Endometrium (tissue), 2 donors: ENCODE measurements at regions not wholly inside any gene's neighbourhood (a gene's known extent, or its start where the extent isn't known, plus 50 kb on each side); places are given as distances from the start of the nearest gene placed in this dataset.
"Not testable (repeated sequence)": the region's sequence is repeated elsewhere in the genome, so short reads cannot be mapped to it uniquely, and the experiment has no call there.

Experiments
- FAIRE-seq: peaks from 2 replicates; lab custom pipeline; 2012; peaks lifted over from hg19 to GRCh38; lab: Jason Lieb, UNC
- donor health status: control.
- donor health status: control.

DNA sequence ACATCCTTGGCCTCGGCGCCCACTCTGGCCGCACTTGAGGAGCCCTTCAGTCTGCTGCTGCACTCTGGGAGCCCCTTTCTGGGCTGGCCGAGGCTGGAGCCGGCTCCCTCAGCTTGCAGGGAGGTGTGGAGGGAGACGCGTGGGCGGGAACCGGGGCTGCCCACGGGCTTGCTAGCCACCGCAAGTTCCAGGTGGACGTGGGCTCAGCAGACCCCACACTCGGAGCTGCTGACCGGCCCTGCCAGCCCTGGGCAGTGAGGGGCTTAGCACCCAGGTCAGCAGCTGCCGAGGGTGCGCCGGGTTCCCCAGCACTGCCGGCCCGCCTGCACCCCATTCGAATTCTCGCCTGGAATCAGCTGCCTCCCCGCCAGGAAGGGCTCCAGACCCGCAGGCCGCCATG lies 1892.3 kb upstream of the PCDH7 start:
- FAIRE-seq, result no peak

DNA sequence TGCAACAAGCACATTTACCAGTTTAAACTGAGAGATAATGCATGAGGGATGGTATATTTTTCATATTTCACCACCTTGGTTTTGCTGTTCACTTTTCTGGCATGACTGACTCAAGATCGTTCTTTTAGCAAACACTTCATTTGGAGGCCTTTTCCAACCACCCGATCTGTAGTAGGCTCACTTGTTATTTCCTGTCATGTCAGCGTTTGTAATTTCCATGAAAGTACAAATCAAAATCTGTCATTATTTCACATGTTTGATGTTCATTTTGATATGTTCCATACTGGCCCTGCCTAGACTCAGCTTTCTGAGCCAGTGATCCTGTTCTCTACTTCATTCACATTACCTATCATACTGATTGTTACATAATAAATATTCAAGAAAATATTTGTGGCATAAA lies 1888.3 kb upstream of the PCDH7 start:
- FAIRE-seq, result no peak

DNA sequence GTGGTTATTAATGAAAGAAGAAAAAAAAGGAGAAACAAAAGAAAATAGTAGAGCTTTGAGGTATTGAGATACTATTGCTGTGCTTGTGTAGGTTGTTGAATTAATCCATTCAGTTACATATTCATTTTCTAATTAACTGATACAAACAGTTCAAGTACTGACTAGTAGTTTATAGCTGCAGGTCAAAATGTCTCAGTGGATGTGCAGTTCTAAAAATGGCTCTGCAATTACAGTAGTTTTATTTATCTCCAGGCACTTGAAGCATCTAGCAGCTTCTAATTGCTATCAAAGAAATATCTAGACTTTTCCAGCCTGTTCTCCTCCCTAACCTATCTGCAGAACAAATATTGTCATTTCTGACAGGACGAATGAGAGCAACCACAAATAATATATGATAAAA lies 1887.7 kb upstream of the PCDH7 start:
- FAIRE-seq, result no peak

DNA sequence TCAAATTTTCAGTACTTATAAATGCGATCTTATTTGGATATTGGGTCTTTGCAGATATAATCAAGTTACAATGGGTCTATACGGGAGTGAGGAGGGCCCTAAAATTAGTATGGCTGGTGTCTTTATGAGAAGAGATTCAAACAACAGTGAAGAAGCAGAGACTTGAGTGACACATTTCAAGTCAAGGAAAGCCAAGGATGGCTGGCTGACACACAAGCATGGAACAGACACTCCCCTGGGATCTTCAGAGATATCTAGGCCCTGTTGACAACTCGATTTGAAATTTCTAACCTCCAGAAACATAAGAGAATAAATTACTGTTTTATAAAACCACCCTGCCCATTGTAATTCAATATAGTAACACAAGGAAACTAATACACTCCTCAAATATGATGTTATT lies 1886.0 kb upstream of the PCDH7 start:
- no peak for FAIRE-seq

DNA sequence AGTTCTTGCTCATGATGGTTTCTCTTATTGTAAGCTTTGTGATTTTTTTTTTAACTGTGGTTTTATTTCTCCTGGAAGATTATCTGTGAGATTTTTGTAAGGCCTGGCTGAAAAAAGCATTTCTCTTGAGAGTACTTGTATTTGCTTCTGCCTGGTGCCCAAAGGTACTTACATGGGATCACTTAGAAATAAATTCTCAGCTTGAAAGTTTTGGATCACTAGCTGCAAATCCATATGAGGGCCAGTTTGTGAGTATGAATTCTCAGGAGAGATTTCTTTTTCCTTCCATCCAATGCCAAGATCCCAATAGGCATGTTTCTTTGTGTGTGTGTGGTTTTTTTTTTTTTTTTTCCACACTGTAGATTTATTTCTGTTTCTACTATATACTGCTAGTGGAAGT lies 1884.7 kb upstream of the PCDH7 start:
- no peak for FAIRE-seq

DNA sequence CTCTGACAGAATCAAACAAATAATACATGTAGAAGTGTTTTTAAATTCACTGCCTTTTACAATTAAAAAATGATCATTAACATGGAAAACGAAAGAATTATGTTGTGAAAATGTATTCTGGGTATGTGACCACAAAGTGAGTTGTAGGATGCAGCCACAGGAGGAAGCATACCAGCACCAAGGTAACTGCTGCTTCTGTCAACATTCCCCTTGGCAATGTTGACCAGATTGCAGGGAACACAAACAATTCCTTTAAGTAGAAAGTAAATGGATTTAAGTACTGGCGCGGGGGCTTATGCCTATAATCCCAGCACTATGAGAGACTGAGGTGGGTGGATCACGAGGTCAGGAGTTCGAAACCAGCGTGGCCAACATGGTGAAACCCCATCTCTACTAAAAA lies 1877.9 kb upstream of the PCDH7 start:
- FAIRE-seq, result no peak

DNA sequence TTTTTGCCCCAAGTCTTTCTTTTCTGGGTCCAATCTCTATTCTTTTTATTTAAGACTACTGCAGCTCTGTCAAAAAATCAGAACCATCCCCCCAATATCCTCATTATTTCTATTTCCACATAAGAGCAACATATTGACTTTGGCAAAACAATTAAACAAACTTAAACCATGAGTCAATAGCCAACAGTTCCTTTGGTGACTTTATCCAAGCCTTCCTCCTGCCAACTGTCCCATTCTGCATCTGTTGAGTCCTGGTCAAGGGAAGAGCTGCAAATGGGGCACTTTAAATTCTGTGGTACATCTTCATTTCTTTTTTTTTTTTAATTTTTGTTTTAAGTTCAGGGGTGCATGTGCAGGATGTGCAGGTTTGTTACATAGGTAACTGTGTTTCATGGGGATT lies 1875.0 kb upstream of the PCDH7 start:
- FAIRE-seq, result no peak

DNA sequence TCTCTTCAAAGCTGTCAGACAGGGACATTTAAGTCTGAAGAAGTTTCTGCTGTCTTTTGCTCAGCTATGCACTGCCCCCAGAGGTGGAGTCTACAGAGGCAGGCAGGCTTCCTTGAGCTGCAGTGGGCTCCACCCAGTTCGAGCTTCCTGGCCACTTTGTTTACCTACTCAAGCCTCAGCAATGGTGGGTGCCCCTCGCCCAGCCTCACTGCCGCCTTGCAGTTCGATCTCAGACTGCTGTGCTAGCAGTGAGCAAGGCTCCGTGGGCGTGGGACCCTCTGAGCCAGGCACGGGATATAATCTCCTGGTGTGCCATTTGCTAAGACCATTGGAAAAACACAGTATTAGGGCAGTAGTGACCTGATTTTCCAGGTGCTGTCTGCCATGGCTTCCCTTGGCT lies 1863.1 kb upstream of the PCDH7 start:
- not testable (repeated sequence) for FAIRE-seq

DNA sequence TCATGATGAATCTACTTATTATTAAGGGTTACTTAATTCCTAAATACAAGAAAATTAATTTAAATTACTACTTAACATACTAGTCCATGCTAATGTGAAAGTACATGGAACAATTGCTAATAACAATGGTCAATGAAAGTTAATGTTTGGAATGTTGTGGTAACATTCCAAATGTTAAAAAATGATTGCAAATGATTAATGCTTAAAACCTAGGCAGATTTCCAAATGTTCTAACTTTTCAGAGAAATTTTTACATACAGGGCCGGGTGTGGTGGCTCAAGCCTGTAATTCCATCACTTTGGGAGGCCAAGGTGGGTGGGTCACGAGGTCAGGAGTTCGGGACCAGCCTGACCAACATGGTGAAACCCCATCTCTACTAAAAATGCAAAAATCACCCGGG lies 1851.3 kb upstream of the PCDH7 start:
- peak; percentile 58 for FAIRE-seq

DNA sequence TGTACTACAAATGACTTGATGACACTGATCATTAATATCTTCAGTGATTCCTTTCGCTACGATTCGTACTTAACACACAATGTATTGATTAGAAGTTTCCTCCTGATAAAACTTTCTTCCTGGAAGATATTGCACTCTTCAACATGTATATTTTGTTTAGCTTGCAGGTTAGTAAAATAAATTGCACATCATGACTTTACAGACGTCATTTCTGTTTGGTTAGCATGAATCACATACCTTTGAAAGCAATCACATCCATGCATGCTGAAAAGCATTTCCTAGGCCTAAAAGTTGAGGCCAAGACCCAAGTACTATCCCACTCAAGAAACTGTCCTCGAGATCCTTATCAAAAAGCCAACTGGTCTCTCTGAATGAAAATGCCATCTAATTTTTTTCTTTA lies 1841.0 kb upstream of the PCDH7 start:
- FAIRE-seq, result no peak

DNA sequence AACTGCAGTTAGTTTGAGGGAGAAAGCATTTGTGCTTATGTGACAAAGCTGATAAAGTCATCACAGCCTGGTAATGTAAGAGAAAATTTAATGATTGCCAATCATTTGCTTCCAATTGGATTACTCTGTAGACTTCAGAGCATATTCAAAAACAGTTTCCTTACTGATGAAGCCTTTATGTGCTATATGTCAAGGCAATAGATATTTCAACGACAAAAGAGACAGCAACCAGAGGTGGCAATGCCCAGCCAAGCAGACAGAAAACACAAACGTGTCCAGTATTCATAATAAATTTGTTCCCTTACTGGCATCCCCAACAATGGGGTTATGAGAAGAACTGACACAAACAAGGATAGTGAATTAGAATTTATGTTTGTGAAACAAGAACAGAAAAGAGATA lies 1840.3 kb upstream of the PCDH7 start:
- no peak for FAIRE-seq

DNA sequence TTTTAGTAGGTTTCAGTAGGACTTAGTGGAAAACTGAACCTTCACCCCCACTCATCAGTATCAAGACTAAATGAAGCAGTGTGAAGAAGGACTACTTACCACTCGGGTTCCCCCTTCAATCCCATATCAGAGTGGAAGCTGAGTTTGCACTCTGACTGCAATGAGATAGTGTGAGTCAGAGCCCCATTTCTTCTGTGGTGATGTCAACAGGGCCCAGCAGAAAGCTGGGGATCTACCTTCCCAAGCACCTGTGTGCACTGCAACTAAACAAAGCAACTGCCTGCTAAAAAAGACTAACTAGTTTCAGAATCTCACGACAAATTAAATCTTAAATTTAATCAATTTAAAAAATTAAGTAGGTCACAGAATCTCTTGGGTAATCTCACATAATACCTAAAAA lies 1837.0 kb upstream of the PCDH7 start:
- no peak for FAIRE-seq

DNA sequence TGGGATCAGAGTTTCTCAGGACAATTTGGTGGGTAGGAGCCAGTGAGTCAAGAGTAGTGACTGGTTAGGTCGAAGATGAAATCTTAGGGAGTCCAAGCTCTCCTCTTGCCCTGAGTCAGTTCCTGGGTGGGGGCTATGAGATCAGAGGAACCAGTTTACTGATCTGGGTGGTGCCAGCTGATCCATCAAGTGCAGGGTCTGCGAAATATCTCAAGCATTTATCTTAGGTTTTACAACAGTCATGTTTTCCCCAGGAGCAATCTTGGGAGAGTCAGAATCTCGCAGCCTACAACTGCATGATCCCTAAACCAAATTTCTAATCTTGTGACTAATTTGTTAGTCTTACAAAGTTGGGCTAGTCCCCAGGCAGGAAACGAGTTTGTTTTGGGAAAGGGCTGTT lies 1833.2 kb upstream of the PCDH7 start:
- FAIRE-seq, result no peak

DNA sequence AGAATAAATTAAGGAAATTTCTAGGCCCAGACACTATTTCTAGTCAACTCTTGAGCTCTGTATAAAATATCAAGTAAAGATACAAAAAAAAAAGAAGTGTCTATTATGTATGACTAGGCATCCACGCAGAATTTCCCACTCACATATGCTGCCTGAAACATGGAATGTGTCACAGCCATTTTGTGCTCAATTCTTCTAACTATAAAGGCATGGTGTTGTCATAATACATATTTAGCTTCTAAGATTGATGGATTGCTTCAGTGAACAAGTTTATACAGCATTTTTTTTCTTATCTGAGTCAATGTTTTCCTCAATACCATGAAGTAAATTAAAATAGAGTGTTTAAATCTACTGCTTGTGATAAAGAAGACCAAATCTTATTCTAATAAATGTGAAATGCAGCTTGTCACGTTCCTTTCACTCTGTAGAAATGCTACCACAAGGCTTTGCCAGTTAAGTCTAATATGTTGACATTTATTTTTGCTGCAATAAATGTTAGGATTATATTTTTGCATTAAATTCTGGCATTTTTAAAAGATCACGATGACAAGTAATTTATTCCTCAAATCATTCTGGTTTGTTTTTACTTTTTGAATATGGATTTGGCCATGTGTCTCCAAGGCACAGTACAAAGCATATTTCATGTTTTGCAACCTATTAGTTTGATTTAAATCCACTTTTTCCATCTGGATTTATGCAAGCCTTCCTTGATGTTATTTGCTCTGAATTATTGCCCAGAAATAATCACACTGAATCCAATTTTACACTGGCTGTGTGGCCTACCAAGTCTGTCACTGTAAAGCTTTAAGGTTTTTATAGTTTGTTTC lies 1829.0 kb upstream of the PCDH7 start:
- FAIRE-seq, result no peak

DNA sequence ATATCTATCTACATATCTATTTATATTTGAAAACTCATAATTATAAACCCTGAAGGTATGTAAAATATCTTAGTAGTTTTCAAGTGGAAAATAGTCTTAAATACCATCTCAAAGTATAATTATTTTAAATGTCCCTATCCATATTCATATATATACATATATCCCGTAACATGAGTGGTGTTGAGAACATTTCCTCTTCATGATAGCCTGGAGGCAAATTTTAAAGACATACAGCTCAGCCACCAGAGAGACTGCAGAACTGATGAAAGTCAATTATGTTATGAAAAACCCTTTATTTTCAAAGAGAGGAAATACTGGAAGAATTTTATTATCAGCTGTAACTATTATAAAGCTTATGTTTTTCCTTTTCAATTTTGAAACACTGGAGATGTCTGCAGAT lies 1806.7 kb upstream of the PCDH7 start:
- FAIRE-seq, result no peak

DNA sequence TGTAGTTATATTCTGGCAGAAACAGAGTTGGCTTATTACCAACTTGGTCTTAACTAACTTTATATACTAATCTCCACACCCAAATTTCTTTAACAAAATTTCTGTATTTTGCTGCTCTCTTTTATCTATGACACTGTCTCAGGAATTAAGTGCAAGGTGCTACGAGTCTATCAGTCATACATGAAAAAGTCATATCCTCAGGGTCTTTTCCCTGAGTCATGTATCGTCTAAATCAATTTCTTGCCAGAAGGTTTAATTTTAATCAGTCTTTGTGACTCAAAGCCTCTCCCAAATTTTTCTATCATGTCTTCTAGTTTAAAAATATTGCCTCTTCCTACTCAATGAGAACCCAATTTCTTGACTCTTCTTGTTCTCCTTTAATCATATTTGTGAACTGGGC lies 1803.6 kb upstream of the PCDH7 start:
- no peak for FAIRE-seq

DNA sequence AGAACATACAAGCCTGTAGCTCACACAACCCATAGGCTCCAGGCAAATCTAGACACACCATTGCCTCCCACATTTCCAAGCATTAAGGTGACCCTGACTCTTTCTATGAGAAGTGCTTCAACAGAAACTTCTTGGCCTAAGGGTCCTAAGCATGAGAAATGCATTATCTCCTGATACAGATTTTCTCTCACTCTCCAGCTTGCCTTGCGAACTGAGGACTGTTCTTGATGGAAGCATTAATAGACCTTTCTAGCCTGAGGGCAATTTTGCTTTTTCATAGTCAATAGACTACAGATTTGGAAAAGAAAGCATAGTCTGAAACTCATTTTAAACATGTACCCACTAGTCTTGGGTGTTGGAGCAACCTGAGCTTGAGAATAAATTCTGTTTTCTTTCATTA lies 1801.3 kb upstream of the PCDH7 start:
- no peak for FAIRE-seq

DNA sequence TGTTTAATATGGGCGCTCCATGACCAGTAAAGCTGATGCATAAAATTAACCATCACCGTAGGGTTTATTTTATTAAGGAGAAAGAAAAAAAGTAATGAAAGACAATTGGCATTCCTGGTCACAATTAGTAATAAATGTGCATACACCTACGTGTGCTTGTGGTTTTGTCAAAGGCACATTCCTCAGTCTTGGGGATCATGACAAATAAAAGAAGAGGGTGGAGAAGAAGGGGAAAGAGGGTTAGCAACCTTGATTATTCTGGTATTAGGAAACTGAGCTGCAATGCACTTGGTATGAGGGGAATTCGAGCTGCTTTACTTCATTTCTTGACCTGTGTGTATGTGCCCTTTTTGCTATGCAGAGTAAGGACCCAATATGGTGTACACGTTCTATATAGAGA lies 1798.3 kb upstream of the PCDH7 start:
- FAIRE-seq, result no peak

DNA sequence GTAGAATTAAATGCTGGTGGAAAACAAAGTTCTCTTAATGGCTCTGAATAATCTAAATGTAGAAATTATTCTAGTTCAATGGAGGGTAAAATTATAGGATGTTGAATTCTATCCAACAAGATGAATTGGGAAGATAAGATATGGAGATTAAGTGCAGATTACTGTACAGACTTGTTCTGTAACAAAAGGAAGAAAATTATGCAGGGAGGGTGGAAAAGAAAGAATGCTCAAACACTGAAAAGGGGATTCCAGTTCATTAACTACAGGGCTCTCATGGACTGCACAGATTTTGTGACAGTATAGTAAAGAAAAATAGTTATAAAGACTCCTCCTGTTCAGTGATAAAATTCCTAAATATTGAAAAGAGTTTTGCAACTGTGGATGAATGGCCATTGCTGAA lies 1794.0 kb upstream of the PCDH7 start:
- no peak for FAIRE-seq

DNA sequence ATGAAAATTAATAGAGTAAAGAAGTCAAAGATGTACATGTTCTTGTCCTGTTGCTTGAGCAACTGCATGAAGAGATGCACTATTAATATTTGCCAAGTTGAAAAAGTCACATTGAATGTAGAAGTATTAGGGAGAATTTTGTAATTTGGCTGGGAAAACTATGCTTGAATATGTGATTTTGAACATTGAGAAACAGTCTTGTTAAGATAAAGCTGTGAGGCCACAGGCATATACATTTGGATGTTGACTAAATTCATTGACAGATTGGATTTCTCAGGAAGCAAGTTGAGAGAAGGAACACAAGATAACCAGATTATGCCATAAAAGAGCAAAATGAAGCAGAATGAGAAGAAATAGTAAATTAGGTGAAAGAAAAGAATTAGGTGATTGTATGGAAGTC lies 1777.5 kb upstream of the PCDH7 start:
- no peak for FAIRE-seq

DNA sequence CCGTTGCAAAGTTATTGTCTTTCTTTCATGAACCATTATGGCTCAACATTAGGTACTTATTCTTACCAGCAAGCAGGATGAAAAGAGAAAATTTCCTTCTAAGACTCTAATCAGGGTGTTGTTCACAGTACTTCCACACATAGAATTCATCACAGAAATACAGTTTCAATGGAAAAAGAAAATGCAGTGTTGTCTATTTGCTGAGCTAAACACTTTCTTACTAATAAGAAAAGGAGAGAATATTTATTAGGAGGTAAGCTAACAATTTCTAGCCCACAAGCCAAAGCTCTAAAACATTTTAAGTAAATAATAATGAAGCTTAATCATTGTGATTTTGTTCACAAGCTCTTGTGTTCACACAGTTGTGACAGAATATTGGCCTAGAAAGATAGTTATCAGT lies 1772.8 kb upstream of the PCDH7 start:
- no peak for FAIRE-seq

DNA sequence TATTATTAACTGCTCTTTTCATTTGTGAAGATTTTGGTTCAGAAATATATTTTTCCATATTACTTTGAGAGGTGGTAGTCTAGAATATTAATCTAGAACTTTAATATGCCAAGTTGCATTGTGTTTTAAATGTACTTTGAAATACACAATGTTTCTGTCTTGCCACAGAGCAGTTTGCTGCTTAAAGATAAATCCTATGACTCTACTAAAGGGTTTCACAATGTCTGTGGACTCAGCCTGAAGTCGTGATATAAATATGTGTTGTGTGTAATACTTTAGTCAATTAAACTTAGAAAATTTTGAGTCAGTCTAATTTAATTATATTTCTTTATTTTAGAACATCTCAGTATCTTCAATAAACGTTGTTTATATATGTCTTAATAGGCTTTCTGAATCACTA lies 1771.7 kb upstream of the PCDH7 start:
- no peak for FAIRE-seq

DNA sequence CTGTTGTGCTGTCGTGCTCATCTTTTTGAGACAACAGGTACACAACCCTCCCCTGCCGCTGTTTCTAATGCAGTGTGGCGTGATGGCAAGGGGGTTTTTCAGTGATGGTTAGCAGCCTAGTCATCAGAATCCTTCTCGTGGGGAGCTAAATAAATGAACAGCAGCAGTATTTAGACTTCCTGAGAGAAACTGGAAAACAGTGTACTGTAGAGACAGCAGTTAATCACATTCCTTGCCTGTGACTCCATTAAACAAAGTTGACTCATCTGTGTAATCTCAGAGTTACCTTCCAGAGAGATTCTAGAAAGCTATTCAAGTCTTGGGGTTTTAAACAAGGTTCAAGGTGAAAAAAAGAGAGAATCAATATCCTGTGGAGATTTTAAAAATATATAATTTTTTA lies 1753.2 kb upstream of the PCDH7 start:
- no peak for FAIRE-seq

DNA sequence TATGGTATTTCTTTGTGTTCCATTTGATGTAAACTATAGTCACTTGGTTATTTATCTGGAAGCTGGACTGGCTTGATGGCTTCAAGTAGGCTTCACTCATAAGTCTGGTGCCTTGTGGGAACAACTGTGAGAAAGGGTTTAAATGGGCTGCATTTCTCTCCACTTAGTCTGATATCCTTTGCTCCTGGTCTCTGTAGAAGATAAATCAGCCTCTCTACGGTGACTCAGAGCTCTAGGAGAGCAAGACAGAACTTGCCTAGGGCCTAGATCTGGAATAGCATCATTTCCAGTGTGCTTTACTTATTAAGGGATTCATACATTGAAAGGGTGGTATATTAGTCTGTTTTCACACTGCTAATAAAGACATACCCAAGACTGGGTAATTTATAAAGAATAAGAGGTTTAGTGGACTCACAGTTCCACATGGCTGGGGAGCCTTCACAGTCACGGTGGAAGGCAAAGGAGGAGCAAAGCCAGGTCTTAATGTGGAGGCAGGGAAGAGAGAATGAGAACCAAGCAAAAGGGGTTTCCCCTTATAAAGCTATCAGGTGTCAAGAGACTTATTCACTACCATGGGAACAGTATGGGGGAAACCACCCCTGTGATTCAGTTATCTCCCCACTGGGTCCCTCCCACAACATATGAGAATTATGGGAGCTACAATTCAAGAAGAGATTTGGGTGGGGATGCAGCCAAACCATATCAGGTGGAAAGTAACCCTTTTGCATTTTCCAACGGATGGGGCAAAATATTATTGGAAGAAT lies 1746.4 kb upstream of the PCDH7 start:
- no peak for FAIRE-seq
